ENCODE measurements at regions not wholly inside any gene's neighbourhood (a gene's known extent, or its start where the extent isn't known, plus 50 kb on each side); places are given as distances from the start of the nearest gene placed in this dataset.

GRCh38 chr2:196534495-196534894, 105.0 kb upstream of the CCDC150 start:
- no peak for DNase-seq (ENCODE audit: low spot score)

GRCh38 chr2:196535061-196535460, 104.5 kb upstream of the CCDC150 start:
- no peak for DNase-seq (ENCODE audit: low spot score)

GRCh38 chr2:196535742-196536141, 103.8 kb upstream of the CCDC150 start:
- no peak for DNase-seq (ENCODE audit: low spot score)

GRCh38 chr2:196537311-196537710, 102.2 kb upstream of the CCDC150 start:
- no peak for DNase-seq (ENCODE audit: low spot score)

GRCh38 chr2:196538189-196538588, 101.3 kb upstream of the CCDC150 start:
- DNase-seq (ENCODE audit: low spot score), result no peak

GRCh38 chr2:196538646-196539045, 100.9 kb upstream of the CCDC150 start:
- no peak for DNase-seq (ENCODE audit: low spot score)

- DNase-seq (ENCODE audit: low spot score), result peak; percentile 23
Measured at GRCh38 chr2:196544906-196545433, 94.5 kb upstream of the CCDC150 start.

- DNase-seq (ENCODE audit: low spot score), result no peak
Measured at GRCh38 chr2:196546151-196546919, 93.2 kb upstream of the CCDC150 start.

- DNase-seq (ENCODE audit: low spot score), result no peak
Measured at GRCh38 chr2:196549052-196549451, 90.5 kb upstream of the CCDC150 start.

- DNase-seq (ENCODE audit: low spot score), result no peak
Measured at GRCh38 chr2:196551014-196551413, 88.5 kb upstream of the CCDC150 start.

GRCh38 chr2:196555161-196555560, 84.4 kb upstream of the CCDC150 start:
- DNase-seq (ENCODE audit: low spot score), result no peak

- no peak for DNase-seq (ENCODE audit: low spot score)
Measured at GRCh38 chr2:196555726-196556125, 83.8 kb upstream of the CCDC150 start.

GRCh38 chr2:196558497-196558896, 81.0 kb upstream of the CCDC150 start:
- no peak for DNase-seq (ENCODE audit: low spot score)

GRCh38 chr2:196563876-196564275, 75.6 kb upstream of the CCDC150 start:
- DNase-seq (ENCODE audit: low spot score), result no peak

- DNase-seq (ENCODE audit: low spot score), result no peak
Measured at GRCh38 chr2:196565106-196565765, 74.3 kb upstream of the CCDC150 start.

- DNase-seq (ENCODE audit: low spot score), result no peak
Measured at GRCh38 chr2:196565982-196566381, 73.5 kb upstream of the CCDC150 start.

GRCh38 chr2:196566961-196567666, 72.4 kb upstream of the CCDC150 start:
- no peak for DNase-seq (ENCODE audit: low spot score)

GRCh38 chr2:196568506-196568905, 71.0 kb upstream of the CCDC150 start:
- no peak for DNase-seq (ENCODE audit: low spot score)

GRCh38 chr2:196584903-196585302, 54.6 kb upstream of the CCDC150 start:
- no peak for DNase-seq (ENCODE audit: low spot score)

- DNase-seq (ENCODE audit: low spot score), result peak; percentile 69
Measured at GRCh38 chr2:196586511-196586991, 53.0 kb upstream of the CCDC150 start.

GRCh38 chr2:196587056-196587455, 52.5 kb upstream of the CCDC150 start:
- no peak for DNase-seq (ENCODE audit: low spot score)

- no peak for DNase-seq (ENCODE audit: low spot score)
Measured at GRCh38 chr2:196587739-196588138, 51.8 kb upstream of the CCDC150 start.

GRCh38 chr2:196589419-196589818, 50.1 kb upstream of the CCDC150 start:
- DNase-seq (ENCODE audit: low spot score), result no peak
